ENCODE measurements at regions not wholly inside any gene's neighbourhood (a gene's known extent, or its start where the extent isn't known, plus 50 kb on each side); places are given as distances from the start of the nearest gene placed in this dataset.

DNA sequence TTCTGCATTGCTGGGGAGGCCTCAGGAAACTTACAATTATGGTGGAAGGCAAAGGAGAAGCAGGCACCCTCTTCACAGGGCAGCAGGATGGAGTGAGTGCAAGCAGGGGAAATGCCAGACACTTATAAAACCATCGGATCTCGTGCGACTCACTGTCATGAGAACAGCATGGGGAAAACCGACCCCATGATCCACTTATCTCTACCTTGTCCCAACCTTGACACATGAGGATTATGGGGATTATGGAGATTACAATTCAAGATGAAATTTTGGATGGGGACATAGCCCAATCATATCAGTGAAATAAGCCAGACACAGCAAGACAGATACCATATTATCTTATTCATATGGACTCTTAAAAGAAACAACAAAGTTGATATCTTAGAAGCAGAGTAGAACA is 134.9 kb downstream of the C4orf33 start:
- DNase-seq (no peak), ATAC-seq (ENCODE audit: insufficient read depth, low FRiP score) (no peak)
- H3K36me3 ChIP-seq (ENCODE audit: control insufficient read depth in 4 of 4, insufficient read depth in 4 of 4, low read length in 4 of 4): no peaks in the 10 kb centered on the region
- no peaks in the 10 kb centered on the region for H3K27me3 ChIP-seq (ENCODE audit: control insufficient read depth in 3 of 3, insufficient read depth in 3 of 3, low read length in 2 of 3)
- H3K9me3 ChIP-seq (ENCODE audit: control insufficient read depth in 4 of 4, insufficient read depth in 3 of 4, low read length in 3 of 4): no peaks in the 10 kb centered on the region
- no peak overlapping the region for H3K9ac ChIP-seq (ENCODE audit: insufficient read depth in 1 of 2, low read length in 2 of 2)
- TF ChIP-seq, protein P1, sequence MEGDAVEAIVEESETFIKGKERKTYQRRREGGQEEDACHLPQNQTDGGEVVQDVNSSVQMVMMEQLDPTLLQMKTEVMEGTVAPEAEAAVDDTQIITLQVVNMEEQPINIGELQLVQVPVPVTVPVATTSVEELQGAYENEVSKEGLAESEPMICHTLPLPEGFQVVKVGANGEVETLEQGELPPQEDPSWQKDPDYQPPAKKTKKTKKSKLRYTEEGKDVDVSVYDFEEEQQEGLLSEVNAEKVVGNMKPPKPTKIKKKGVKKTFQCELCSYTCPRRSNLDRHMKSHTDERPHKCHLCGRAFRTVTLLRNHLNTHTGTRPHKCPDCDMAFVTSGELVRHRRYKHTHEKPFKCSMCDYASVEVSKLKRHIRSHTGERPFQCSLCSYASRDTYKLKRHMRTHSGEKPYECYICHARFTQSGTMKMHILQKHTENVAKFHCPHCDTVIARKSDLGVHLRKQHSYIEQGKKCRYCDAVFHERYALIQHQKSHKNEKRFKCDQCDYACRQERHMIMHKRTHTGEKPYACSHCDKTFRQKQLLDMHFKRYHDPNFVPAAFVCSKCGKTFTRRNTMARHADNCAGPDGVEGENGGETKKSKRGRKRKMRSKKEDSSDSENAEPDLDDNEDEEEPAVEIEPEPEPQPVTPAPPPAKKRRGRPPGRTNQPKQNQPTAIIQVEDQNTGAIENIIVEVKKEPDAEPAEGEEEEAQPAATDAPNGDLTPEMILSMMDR (IDR thresholded peaks at IDR 0.05; ENCODE audit: control extremely low read depth, extremely low read depth): no peak
- 84 to 91% methylated on average over 4 of the region's 4 CpGs for WGBS, 2 donors
- H3K4me1 ChIP-seq (ENCODE audit: control insufficient read depth in 5 of 5, insufficient read depth in 5 of 5, low read length in 5 of 5): no peaks in the 10 kb centered on the region
- H3K4me3 ChIP-seq: no peak overlapping the region
- no peak overlapping the region for H3K27ac ChIP-seq (ENCODE audit: low read depth in 1 of 2, low read length in 1 of 2)

DNA sequence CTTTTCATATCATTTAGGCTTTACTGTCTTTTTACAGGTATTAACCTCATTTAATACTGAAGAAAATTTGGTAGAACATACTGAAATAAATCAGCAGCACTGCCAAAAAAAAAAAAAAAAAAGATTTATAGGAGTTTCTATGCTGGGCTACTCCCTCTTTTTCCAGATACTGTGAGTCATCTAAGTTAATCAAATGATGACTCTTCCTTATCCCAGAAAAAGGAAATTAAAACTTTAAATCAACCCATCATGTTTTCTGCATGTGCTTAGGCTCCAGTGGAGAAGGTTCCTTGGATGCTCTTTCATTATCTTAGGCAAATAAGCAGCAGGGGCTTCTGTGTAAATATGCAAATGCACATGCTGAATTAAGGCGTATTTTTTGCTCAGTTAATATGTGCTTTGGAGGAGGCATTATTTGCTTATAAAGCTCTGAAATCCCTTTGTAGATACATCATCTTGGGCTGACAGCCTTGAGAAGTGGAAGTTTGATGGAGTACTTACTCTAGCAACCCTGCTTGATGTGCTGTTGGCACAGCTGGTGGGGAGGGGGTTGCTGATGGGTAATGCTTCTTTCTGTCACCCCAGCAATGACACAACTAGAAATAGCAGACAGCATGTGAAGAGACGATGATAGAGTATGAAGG is 136.1 kb downstream of the C4orf33 start:
- TF ChIP-seq, protein P1 (IDR thresholded peaks at IDR 0.05; ENCODE audit: control extremely low read depth, extremely low read depth): no peak
- WGBS, 2 donors: 65 to 82% methylated on average over 2 of the region's 2 CpGs
- DNase-seq: no peak
- no peaks in the 10 kb centered on the region for H3K27me3 ChIP-seq (ENCODE audit: control insufficient read depth in 3 of 3, insufficient read depth in 3 of 3, low read length in 2 of 3)
- no peaks in the 10 kb centered on the region for H3K9me3 ChIP-seq (ENCODE audit: control insufficient read depth in 4 of 4, insufficient read depth in 3 of 4, low read length in 3 of 4)
- H3K4me3 ChIP-seq: no peak overlapping the region
- H3K27ac ChIP-seq (ENCODE audit: low read depth in 1 of 2, low read length in 1 of 2): no peak overlapping the region
- no peak for ATAC-seq (ENCODE audit: insufficient read depth, low FRiP score)
- no peaks in the 10 kb centered on the region for H3K4me1 ChIP-seq (ENCODE audit: control insufficient read depth in 5 of 5, insufficient read depth in 5 of 5, low read length in 5 of 5)
- H3K36me3 ChIP-seq (ENCODE audit: control insufficient read depth in 4 of 4, insufficient read depth in 4 of 4, low read length in 4 of 4): no peaks in the 10 kb centered on the region
- no peak overlapping the region for H3K9ac ChIP-seq (ENCODE audit: insufficient read depth in 1 of 2, low read length in 2 of 2)

GRCh38 chr4:129232589-129233337 is 136.8 kb downstream of the C4orf33 start:
- H3K27me3 ChIP-seq (ENCODE audit: control insufficient read depth in 3 of 3, insufficient read depth in 3 of 3, low read length in 2 of 3): no peaks in the 10 kb centered on the region
- DNase-seq (no peak), ATAC-seq (ENCODE audit: insufficient read depth, low FRiP score) (no peak)
- TF ChIP-seq, protein P1 (IDR thresholded peaks at IDR 0.05; ENCODE audit: control extremely low read depth, extremely low read depth): no peak
- H3K36me3 ChIP-seq (ENCODE audit: control insufficient read depth in 4 of 4, insufficient read depth in 4 of 4, low read length in 4 of 4): no peaks in the 10 kb centered on the region
- H3K27ac ChIP-seq (ENCODE audit: low read depth in 1 of 2, low read length in 1 of 2): no peak overlapping the region
- no peak overlapping the region for H3K9ac ChIP-seq (ENCODE audit: insufficient read depth in 1 of 2, low read length in 2 of 2)
- no peaks in the 10 kb centered on the region for H3K9me3 ChIP-seq (ENCODE audit: control insufficient read depth in 4 of 4, insufficient read depth in 3 of 4, low read length in 3 of 4)
- H3K4me3 ChIP-seq: no peak overlapping the region
- WGBS, 2 donors: 50 to 68% methylated on average over 3 of the region's 3 CpGs
- no peaks in the 10 kb centered on the region for H3K4me1 ChIP-seq (ENCODE audit: control insufficient read depth in 5 of 5, insufficient read depth in 5 of 5, low read length in 5 of 5)

Measured in lung (tissue), 11 donors.